IMR-90 (cell line): ENCODE measurements at regions not wholly inside any gene's neighbourhood (a gene's known extent, or its start where the extent isn't known, plus 50 kb on each side); places are given as distances from the start of the nearest gene placed in this dataset.

Source experiments
- ATAC-seq: fragments of 200-7000 bp; cut with Tn5 transposase; 2 replicates; pipeline ENCODE4 v1.9.1; 2020; ENCODE audit warnings: low read depth, mild to moderate bottlenecking, moderate library complexity
- BruUV-seq: library from RNA; stranded (reverse); fragments of 400-500 nt; replicated peaks from 2 replicates; lab custom pipeline; 2021; lab: Mats Ljungman, UMichigan
- CTCF ChIA-PET: fragments of 300-600 bp; formaldehyde crosslinking; extraction: SDS; loops from one replicate; lab custom pipeline; 2021; ENCODE audit warnings: antibody characterized with exemption; lab: Yijun Ruan, JAX
- POLR2A ChIA-PET: fragments of 300-600 bp; sonication (Branson Sonifier 250); formaldehyde crosslinking; loops from one replicate; lab custom pipeline; 2022; ENCODE audit warnings: antibody characterized with exemption; ENCODE audit not compliant: unreplicated experiment; lab: Charles Lee
- DNase-seq: peaks from one replicate; pipeline ENCODE4 v3.0.0; 2013
- H2AFZ ChIP-seq: replicated peaks from 2 replicates; pipeline ENCODE3; 2013; ENCODE audit warnings: low read length, mild to moderate bottlenecking; ENCODE audit not compliant: poor library complexity
- H2AK5ac ChIP-seq: 2 replicates; pipeline ENCODE4 v1.6.1; 2013; ENCODE audit warnings: low read depth, low read length, inconsistent platforms
- H2AK9ac ChIP-seq: replicated peaks from 2 replicates; pipeline ENCODE3; 2013; ENCODE audit warnings: mild to moderate bottlenecking, low read depth, low read length, moderate library complexity; ENCODE audit not compliant: poor library complexity
- H2BK120ac ChIP-seq: 2 replicates; pipeline ENCODE4 v1.6.1; 2013; ENCODE audit warnings: low read depth, low read length, inconsistent platforms
- H2BK15ac ChIP-seq: 3 replicates; pipeline ENCODE4 v1.6.1; 2013; ENCODE audit warnings: low read depth, low read length, inconsistent platforms
- H2BK20ac ChIP-seq: 2 replicates; pipeline ENCODE4 v1.6.1; 2013; ENCODE audit warnings: low read depth, mild to moderate bottlenecking, inconsistent platforms, low read length, moderate library complexity
- H2BK5ac ChIP-seq: 2 replicates; pipeline ENCODE4 v1.6.1; 2013; ENCODE audit warnings: mild to moderate bottlenecking, low read depth, low read length, inconsistent platforms; ENCODE audit not compliant: poor library complexity, severe bottlenecking
- H3K14ac ChIP-seq: replicated peaks from 2 replicates; pipeline ENCODE4 v1.6.1; 2013; ENCODE audit warnings: low read depth, low read length, inconsistent platforms
- H3K18ac ChIP-seq: 2 replicates; pipeline ENCODE4 v1.6.1; 2013; ENCODE audit warnings: low read depth, low read length, control low read depth
- H3K23ac ChIP-seq: 2 replicates; pipeline ENCODE4 v1.6.1; 2013; ENCODE audit warnings: low read depth, low read length, inconsistent platforms
- H3K27ac ChIP-seq: 2 replicates; pipeline ENCODE4 v1.5.1; 2013; ENCODE audit warnings: mild to moderate bottlenecking, control low read depth, low read length; ENCODE audit not compliant: insufficient read depth
- H3K27me3 ChIP-seq: 2 replicates; pipeline ENCODE4 v1.6.1; 2013; ENCODE audit warnings: low read length; ENCODE audit not compliant: control insufficient read depth, insufficient read depth
- H3K36me3 ChIP-seq: 2 replicates; pipeline ENCODE4 v1.6.1; 2013; ENCODE audit warnings: low read length, mixed read lengths; ENCODE audit not compliant: control insufficient read depth, insufficient read depth
- H3K4ac ChIP-seq: 2 replicates; pipeline ENCODE4 v1.6.1; 2013; ENCODE audit warnings: low read depth, low read length, inconsistent platforms
- H3K4me1 ChIP-seq: 2 replicates; pipeline ENCODE4 v1.6.1; 2013; ENCODE audit warnings: low read length, mixed read lengths; ENCODE audit not compliant: control insufficient read depth, insufficient read depth
- H3K4me2 ChIP-seq: 2 replicates; pipeline ENCODE4 v1.6.1; 2013; ENCODE audit warnings: low read depth, mild to moderate bottlenecking, control low read depth, low read length, moderate library complexity
- H3K4me3 ChIP-seq: 2 replicates; pipeline ENCODE4 v1.5.1; 2013; ENCODE audit warnings: low read depth, mild to moderate bottlenecking, control low read depth, low read length, moderate library complexity; ENCODE audit not compliant: insufficient read depth
- H3K56ac ChIP-seq: 2 replicates; pipeline ENCODE4 v1.6.1; 2013; ENCODE audit warnings: low read length, inconsistent platforms; ENCODE audit not compliant: insufficient read depth; ENCODE audit errors: extremely low read depth
- H3K79me1 ChIP-seq, 2 experiments: 2 replicates each; pipeline ENCODE4 v1.6.1; 2013; ENCODE audit warnings: low read length in 2 of 2, inconsistent platforms in 1 of 2, low read depth in 1 of 2
- H3K9ac ChIP-seq: 2 replicates; pipeline ENCODE4 v1.6.1; 2013; ENCODE audit warnings: low read depth, low read length, control low read depth
- H3K9me1 ChIP-seq: 2 replicates; pipeline ENCODE4 v1.6.1; 2013; ENCODE audit warnings: low read length, inconsistent platforms; ENCODE audit not compliant: insufficient read depth
- H3K9me3 ChIP-seq: 2 replicates; pipeline ENCODE4 v1.6.1; 2013; ENCODE audit warnings: low read length; ENCODE audit not compliant: control insufficient read depth, insufficient read depth
- H4K20me1 ChIP-seq: 2 replicates; pipeline ENCODE4 v1.6.1; 2013; ENCODE audit warnings: low read length, inconsistent platforms; ENCODE audit not compliant: insufficient read depth
- H4K5ac ChIP-seq: 2 replicates; pipeline ENCODE4 v1.6.1; 2013; ENCODE audit warnings: mild to moderate bottlenecking, low read depth, low read length, control low read depth
- H4K8ac ChIP-seq, 2 experiments: 2 replicates each; pipeline ENCODE4 v1.6.1; 2013; ENCODE audit warnings: low read depth in 2 of 2, low read length in 2 of 2, control low read depth in 1 of 2, inconsistent platforms in 1 of 2
- H4K91ac ChIP-seq: 2 replicates; pipeline ENCODE4 v1.6.1; 2013; ENCODE audit warnings: low read depth, low read length, inconsistent platforms; ENCODE audit not compliant: insufficient read depth
- BHLHE40 ChIP-seq: fragments of 150-350 bp; IDR thresholded peaks from 2 replicates; pipeline ENCODE4 v1.6.1; 2016; ENCODE audit warnings: mild to moderate bottlenecking, low read depth, low read length
- CEBPB ChIP-seq: IDR thresholded peaks from 2 replicates; pipeline ENCODE4 v1.6.1; 2012; ENCODE audit warnings: low read depth, low read length, improper control_type of control experiment
- CHD1 ChIP-seq: IDR thresholded peaks from 2 replicates; pipeline ENCODE4 v1.6.1; 2012; ENCODE audit warnings: low read depth, low read length, improper control_type of control experiment
- FOS ChIP-seq: fragments of 150-350 bp; IDR thresholded peaks from 2 replicates; pipeline ENCODE4 v1.6.1; 2016; ENCODE audit warnings: low read depth, low read length
- MAFK ChIP-seq: IDR thresholded peaks from 2 replicates; pipeline ENCODE4 v1.6.1; 2012; ENCODE audit warnings: low read depth, low read length, improper control_type of control experiment
- MAZ ChIP-seq: IDR thresholded peaks from 2 replicates; pipeline ENCODE4 v1.6.1; 2012; ENCODE audit warnings: low read depth, mild to moderate bottlenecking, low read length, improper control_type of control experiment, moderate library complexity, borderline replicate concordance
- MXI1 ChIP-seq: IDR thresholded peaks from 2 replicates; pipeline ENCODE4 v1.6.1; 2012; ENCODE audit warnings: low read depth, mild to moderate bottlenecking, low read length, moderate library complexity, borderline replicate concordance
- NFE2L2 ChIP-seq: fragments of 150-350 bp; IDR thresholded peaks from 2 replicates; pipeline ENCODE4 v1.6.1; 2016; ENCODE audit warnings: low read depth, mild to moderate bottlenecking, low read length
- POLR2A ChIP-seq: IDR thresholded peaks from 2 replicates; pipeline ENCODE4 v1.6.1; 2012; ENCODE audit warnings: mild to moderate bottlenecking, low read depth, low read length
- RAD21 ChIP-seq: IDR thresholded peaks from 2 replicates; pipeline ENCODE4 v1.6.1; 2012; ENCODE audit warnings: low read length, improper control_type of control experiment
- RCOR1 ChIP-seq: IDR thresholded peaks from 2 replicates; pipeline ENCODE4 v1.6.1; 2012; ENCODE audit warnings: mild to moderate bottlenecking, low read length, improper control_type of control experiment; ENCODE audit not compliant: insufficient replicate concordance
- RFX5 ChIP-seq: IDR thresholded peaks from 2 replicates; pipeline ENCODE4 v1.8.0; 2012; ENCODE audit warnings: low read depth, mild to moderate bottlenecking, low read length, moderate library complexity
- SMC3 ChIP-seq: fragments of 150-350 bp; IDR thresholded peaks from 2 replicates; pipeline ENCODE4 v1.6.1; 2016; ENCODE audit warnings: low read depth, mild to moderate bottlenecking, antibody characterized with exemption, low read length, moderate library complexity
- WGBS, 2 experiments: methylation state at CpG; one replicate each; pipeline versions ENCODE4 v1.1.5 to v1.1.7; 2013; ENCODE audit warnings: missing lambda C conversion rate in 2 of 2; ENCODE audit not compliant: insufficient read length in 1 of 2; ENCODE audit errors: extremely low coverage in 2 of 2; 5-methylcytosine and 5-hydroxymethylcytosine counted together
- dilution Hi-C: fragments of 300-500 bp; cut with HindIII; formaldehyde crosslinking; loops from one replicate; pipeline ENCODE4 v1.14.3; 2018; ENCODE audit warnings: low sequenced_read_pairs; ENCODE audit not compliant: unreplicated experiment
- in situ Hi-C: fragments of 300-500 bp; cut with MboI; formaldehyde crosslinking; loops from 3 replicates; pipeline ENCODE4 v1.14.3; 2019; ENCODE audit warnings: low sequenced_read_pairs, inconsistent platforms, mixed read lengths
- intact Hi-C: fragments of 100-400 bp; cut with micrococcal nuclease; formaldehyde crosslinking; loops from 2 replicates; pipeline ENCODE4 v1.10.0; 2022
- TF ChIP-seq, protein P1 (sequence below): conservative IDR thresholded peaks from 2 replicates; pipeline ENCODE4 v1.5.1; 2012; ENCODE audit warnings: mild to moderate bottlenecking, low read depth, low read length, improper control_type of control experiment
- TF ChIP-seq, protein P2 (sequence below): fragments of 150-350 bp; IDR thresholded peaks from 2 replicates; pipeline ENCODE4 v1.6.1; 2017; ENCODE audit warnings: mild to moderate bottlenecking, antibody characterized with exemption, low read length, low read depth

DNA sequence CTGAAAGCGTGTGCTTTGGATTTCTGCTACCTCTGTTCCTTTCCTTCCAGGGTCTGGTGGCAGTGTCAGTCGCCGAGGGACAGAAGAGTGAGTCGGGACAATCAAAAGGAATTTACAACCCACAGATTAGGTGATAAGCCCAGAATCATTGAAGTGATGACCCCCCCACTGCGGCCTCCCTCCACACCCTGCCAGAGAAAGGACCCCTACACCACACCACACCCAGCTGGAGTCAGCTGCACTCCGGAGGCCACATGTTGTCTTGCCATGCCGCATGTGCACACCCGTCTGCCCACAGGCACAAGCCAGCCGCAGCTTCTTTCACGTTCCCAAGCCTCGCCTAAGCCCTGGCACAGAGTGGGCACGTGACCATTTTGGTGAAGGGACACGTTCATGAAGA, 366.8 kb upstream of the SALL3 start:
- H2AK9ac ChIP-seq = no peak overlapping the region
- H4K20me1 ChIP-seq = no peaks in the 10 kb centered on the region
- H3K36me3 ChIP-seq = no peaks in the 10 kb centered on the region
- dilution Hi-C loops (no loop called here), intact Hi-C loops (no loop called here), in situ Hi-C loops (no loop called here)
- no peaks in the 10 kb centered on the region for H3K27me3 ChIP-seq
- no peak overlapping the region for H4K91ac ChIP-seq
- H3K56ac ChIP-seq = no peak overlapping the region
- H2BK20ac ChIP-seq = no peak overlapping the region
- H4K8ac ChIP-seq = no peak overlapping the region
- CTCF ChIA-PET = no interaction called here
- no peak overlapping the region for H3K23ac ChIP-seq
- WGBS, 2 experiments = 68% methylated on average over 10 of the region's 13 CpGs; no CpG with 5 or more reads in 1 of the 2 experiments
- no peak overlapping the region for H2AFZ ChIP-seq
- no peak overlapping the region for H3K14ac ChIP-seq
- no peaks in the 10 kb centered on the region for H3K79me1 ChIP-seq
- H3K9ac ChIP-seq = no peak overlapping the region
- H3K9me3 ChIP-seq = peaks cover 29% of the 10 kb centered on the region
- no TSS peak for BruUV-seq
- no peak overlapping the region for H3K4me3 ChIP-seq
- H3K27ac ChIP-seq = no peak overlapping the region
- DNase-seq (no peak), ATAC-seq (no peak)
- H3K4ac ChIP-seq = no peak overlapping the region
- no peak overlapping the region for H2BK15ac ChIP-seq
- H3K18ac ChIP-seq = no peak overlapping the region
- H3K4me1 ChIP-seq = no peaks in the 10 kb centered on the region
- TF ChIP-seq NFE2L2 (no peak), FOS (no peak), MXI1 (no peak), SMC3 (no peak), BHLHE40 (no peak), CEBPB (no peak), RFX5 (no peak), RCOR1 (no peak), MAFK (no peak), MAZ (no peak), CHD1 (no peak), POLR2A (no peak), RAD21 (no peak)
- TF ChIP-seq, protein P1, sequence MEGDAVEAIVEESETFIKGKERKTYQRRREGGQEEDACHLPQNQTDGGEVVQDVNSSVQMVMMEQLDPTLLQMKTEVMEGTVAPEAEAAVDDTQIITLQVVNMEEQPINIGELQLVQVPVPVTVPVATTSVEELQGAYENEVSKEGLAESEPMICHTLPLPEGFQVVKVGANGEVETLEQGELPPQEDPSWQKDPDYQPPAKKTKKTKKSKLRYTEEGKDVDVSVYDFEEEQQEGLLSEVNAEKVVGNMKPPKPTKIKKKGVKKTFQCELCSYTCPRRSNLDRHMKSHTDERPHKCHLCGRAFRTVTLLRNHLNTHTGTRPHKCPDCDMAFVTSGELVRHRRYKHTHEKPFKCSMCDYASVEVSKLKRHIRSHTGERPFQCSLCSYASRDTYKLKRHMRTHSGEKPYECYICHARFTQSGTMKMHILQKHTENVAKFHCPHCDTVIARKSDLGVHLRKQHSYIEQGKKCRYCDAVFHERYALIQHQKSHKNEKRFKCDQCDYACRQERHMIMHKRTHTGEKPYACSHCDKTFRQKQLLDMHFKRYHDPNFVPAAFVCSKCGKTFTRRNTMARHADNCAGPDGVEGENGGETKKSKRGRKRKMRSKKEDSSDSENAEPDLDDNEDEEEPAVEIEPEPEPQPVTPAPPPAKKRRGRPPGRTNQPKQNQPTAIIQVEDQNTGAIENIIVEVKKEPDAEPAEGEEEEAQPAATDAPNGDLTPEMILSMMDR = no peak
- TF ChIP-seq, protein P2, sequence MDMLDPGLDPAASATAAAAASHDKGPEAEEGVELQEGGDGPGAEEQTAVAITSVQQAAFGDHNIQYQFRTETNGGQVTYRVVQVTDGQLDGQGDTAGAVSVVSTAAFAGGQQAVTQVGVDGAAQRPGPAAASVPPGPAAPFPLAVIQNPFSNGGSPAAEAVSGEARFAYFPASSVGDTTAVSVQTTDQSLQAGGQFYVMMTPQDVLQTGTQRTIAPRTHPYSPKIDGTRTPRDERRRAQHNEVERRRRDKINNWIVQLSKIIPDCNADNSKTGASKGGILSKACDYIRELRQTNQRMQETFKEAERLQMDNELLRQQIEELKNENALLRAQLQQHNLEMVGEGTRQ = no peak
- no peak overlapping the region for H2AK5ac ChIP-seq
- POLR2A ChIA-PET = no interaction called here
- H2BK5ac ChIP-seq = no peak overlapping the region
- H3K9me1 ChIP-seq = no peaks in the 10 kb centered on the region
- no peak overlapping the region for H2BK120ac ChIP-seq
- no peak overlapping the region for H4K5ac ChIP-seq
- no peak overlapping the region for H3K4me2 ChIP-seq
